ENCODE measurements at regions not wholly inside any gene's neighbourhood (a gene's known extent, or its start where the extent isn't known, plus 50 kb on each side); places are given as distances from the start of the nearest gene placed in this dataset.

DNA sequence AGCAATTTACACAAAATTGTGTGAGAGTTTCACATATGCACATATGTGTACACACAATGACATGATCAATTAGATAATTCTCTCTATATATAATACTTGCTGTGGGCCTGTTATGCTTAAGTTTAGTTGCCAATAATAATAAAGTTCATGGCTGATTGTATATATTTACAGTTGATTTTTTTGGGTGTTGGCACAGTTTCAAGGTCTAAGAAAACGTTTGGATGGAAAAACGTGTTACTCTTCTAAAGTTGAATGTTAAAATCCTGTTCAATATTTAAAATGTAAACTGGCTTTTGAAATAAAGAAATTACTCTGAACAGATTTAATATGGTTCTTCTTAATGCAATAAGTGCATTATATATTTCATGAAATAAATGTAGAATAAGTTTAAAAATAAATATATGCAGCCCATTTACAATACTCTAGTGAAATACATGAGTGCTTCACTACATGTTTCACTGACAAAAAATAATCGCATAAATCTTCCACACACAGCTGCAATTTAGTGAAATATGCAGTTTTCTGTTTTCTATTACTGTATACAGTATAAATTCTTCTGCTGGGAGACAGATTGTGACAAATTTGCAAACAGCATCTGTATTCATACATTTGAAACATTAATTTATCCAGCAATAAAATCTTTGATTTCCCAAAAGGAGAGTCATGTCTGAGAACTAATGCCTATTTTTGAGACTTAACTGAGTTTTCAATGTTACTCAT lies 586.9 kb upstream of the KLHL1 start:
- no peak overlapping the region for H3K4me3 ChIP-seq (ENCODE audit: low read length)
- no peak for DNase-seq (ENCODE audit: low read depth)
- TF ChIP-seq, protein P1, sequence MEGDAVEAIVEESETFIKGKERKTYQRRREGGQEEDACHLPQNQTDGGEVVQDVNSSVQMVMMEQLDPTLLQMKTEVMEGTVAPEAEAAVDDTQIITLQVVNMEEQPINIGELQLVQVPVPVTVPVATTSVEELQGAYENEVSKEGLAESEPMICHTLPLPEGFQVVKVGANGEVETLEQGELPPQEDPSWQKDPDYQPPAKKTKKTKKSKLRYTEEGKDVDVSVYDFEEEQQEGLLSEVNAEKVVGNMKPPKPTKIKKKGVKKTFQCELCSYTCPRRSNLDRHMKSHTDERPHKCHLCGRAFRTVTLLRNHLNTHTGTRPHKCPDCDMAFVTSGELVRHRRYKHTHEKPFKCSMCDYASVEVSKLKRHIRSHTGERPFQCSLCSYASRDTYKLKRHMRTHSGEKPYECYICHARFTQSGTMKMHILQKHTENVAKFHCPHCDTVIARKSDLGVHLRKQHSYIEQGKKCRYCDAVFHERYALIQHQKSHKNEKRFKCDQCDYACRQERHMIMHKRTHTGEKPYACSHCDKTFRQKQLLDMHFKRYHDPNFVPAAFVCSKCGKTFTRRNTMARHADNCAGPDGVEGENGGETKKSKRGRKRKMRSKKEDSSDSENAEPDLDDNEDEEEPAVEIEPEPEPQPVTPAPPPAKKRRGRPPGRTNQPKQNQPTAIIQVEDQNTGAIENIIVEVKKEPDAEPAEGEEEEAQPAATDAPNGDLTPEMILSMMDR (IDR thresholded peaks at IDR 0.05; ENCODE audit: insufficient read depth, low read depth, low read length, missing control alignments), result no peak

GRCh38 chr13:70668983-70669382 lies 560.7 kb upstream of the KLHL1 start:
- TF ChIP-seq, protein P1 (IDR thresholded peaks at IDR 0.05; ENCODE audit: insufficient read depth, low read depth, low read length, missing control alignments), result no peak
- no peak overlapping the region for H3K4me3 ChIP-seq (ENCODE audit: low read length)
- peak; percentile 79 for DNase-seq (ENCODE audit: low read depth)

DNA sequence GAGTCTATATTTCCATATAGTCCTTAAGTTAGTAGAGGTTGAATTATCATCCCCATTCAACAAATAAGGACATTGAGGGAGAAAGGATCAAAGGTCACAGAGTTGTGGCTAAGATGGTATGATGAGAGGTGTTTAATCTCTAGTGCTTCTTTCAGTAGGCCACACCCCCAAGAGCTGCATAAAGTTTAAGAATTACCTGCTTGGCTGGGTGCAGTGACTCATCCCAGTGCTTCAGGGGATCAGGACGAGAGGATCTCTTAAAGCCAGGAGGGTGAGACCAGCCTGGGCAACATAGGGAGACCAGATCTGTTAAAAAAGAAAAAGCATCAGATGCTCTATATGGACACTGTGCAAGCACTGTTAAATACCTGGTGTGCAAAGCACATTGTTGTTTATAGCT lies 560.0 kb upstream of the KLHL1 start:
- TF ChIP-seq, protein P1 (IDR thresholded peaks at IDR 0.05; ENCODE audit: insufficient read depth, low read depth, low read length, missing control alignments), result no peak
- no peak overlapping the region for H3K4me3 ChIP-seq (ENCODE audit: low read length)
- peak; percentile 92 for DNase-seq (ENCODE audit: low read depth)

- DNase-seq (ENCODE audit: low read depth), result no peak
- no peak overlapping the region for H3K4me3 ChIP-seq (ENCODE audit: low read length)
- TF ChIP-seq, protein P1 (IDR thresholded peaks at IDR 0.05; ENCODE audit: insufficient read depth, low read depth, low read length, missing control alignments), result no peak
These were observed 558.8 kb upstream of the KLHL1 start for GRCh38 chr13:70666883-70667556.

GRCh38 chr13:70662231-70662940 lies 554.1 kb upstream of the KLHL1 start:
- H3K4me3 ChIP-seq (ENCODE audit: low read length), result no peak overlapping the region
- no peak for DNase-seq (ENCODE audit: low read depth)
- TF ChIP-seq, protein P1 (IDR thresholded peaks at IDR 0.05; ENCODE audit: insufficient read depth, low read depth, low read length, missing control alignments), result no peak

- TF ChIP-seq, protein P1 (IDR thresholded peaks at IDR 0.05; ENCODE audit: insufficient read depth, low read depth, low read length, missing control alignments), result no peak
- no peak for DNase-seq (ENCODE audit: low read depth)
- no peak overlapping the region for H3K4me3 ChIP-seq (ENCODE audit: low read length)
These were observed 535.8 kb upstream of the KLHL1 start for GRCh38 chr13:70644052-70644451.
